K562 (cell line): ENCODE measurements at regions not wholly inside any gene's neighbourhood (a gene's known extent, or its start where the extent isn't known, plus 50 kb on each side); places are given as distances from the start of the nearest gene placed in this dataset.

Experiments
- ATAC-seq: fragments of 200-7000 bp; cut with Tn5 transposase; 3 replicates; pipeline ENCODE4 v1.9.1; 2020; ENCODE audit warnings: moderate library complexity
- BruUV-seq: library from RNA; stranded (reverse); fragments of 400-500 nt; replicated peaks from 2 replicates; lab custom pipeline; 2021; lab: Mats Ljungman, UMichigan
- CTCF ChIA-PET: fragments of 300-600 bp; formaldehyde crosslinking; extraction: SDS; loops from one replicate; lab custom pipeline; 2021; ENCODE audit warnings: low intra/inter-chr PET ratio; lab: Yijun Ruan, JAX
- POLR2A ChIA-PET: fragments of 300-600, 350-650 bp; sonication (Branson Sonifier 250); formaldehyde crosslinking; extraction: SDS; loops from one replicate; lab custom pipeline; 2021; ENCODE audit warnings: antibody characterized with exemption, inconsistent platforms; lab: Yijun Ruan, JAX
- DNase-seq, 4 experiments: peaks; one replicate each; pipeline versions ENCODE4 v3.0.0 to v3.0.0-alpha.2; 2011 to 2018; ENCODE audit warnings: low spot score in 3 of 4, mixed read lengths in 3 of 4; ENCODE audit errors: extremely low read depth in 1 of 4
- FAIRE-seq: peaks from 2 replicates; lab custom pipeline; 2011; peaks lifted over from hg19 to GRCh38; lab: Jason Lieb, UNC
- H2AFZ ChIP-seq: 2 replicates; pipeline ENCODE4 v1.6.0; 2011; ENCODE audit warnings: low read depth, low read length, control low read depth, inconsistent platforms
- H3K27ac ChIP-seq: fragments of 200-600 bp; 3 replicates; pipeline ENCODE4 v1.8.0; 2011; ENCODE audit warnings: low read depth, mild to moderate bottlenecking, control low read depth, inconsistent platforms, low read length, moderate library complexity, mixed read lengths; ENCODE audit errors: extremely low read depth
- H3K27me3 ChIP-seq, 2 experiments: fragments of 300-600 bp in 1 of 2; 2 replicates in 1 of 2; 3 replicates in 1 of 2; pipeline versions ENCODE4 v1.6.0 to v1.8.0; 2011; ENCODE audit warnings: inconsistent platforms in 2 of 2, low read length in 2 of 2, mild to moderate bottlenecking in 1 of 2, mixed read lengths in 1 of 2, moderate library complexity in 1 of 2; ENCODE audit not compliant: control insufficient read depth in 2 of 2, insufficient read depth in 2 of 2
- H3K36me3 ChIP-seq: fragments of 300-600 bp; 3 replicates; pipeline ENCODE4 v1.8.0; 2011; ENCODE audit warnings: mild to moderate bottlenecking, low read length, inconsistent platforms; ENCODE audit not compliant: control insufficient read depth, insufficient read depth
- H3K4me1 ChIP-seq, 2 experiments: fragments of 200-600 bp in 1 of 2; replicated peaks in 1 of 2; 2 replicates in 1 of 2; 3 replicates in 1 of 2; pipeline versions ENCODE4 v1.5.1 to v1.8.0; 2011; ENCODE audit warnings: inconsistent platforms in 2 of 2, low read length in 2 of 2, mild to moderate bottlenecking in 1 of 2, mixed read lengths in 1 of 2, moderate library complexity in 1 of 2; ENCODE audit not compliant: control insufficient read depth in 2 of 2, insufficient read depth in 2 of 2
- H3K4me2 ChIP-seq: 2 replicates; pipeline ENCODE4 v1.6.1; 2011; ENCODE audit warnings: low read length, control low read depth, inconsistent platforms, mixed read lengths; ENCODE audit not compliant: insufficient read depth
- H3K4me3 ChIP-seq: fragments of 200-600 bp; sonication (generic), shearing (Covaris generic); 2 replicates; pipeline ENCODE4 v1.5.1; 2016; ENCODE audit warnings: control low read depth, inconsistent platforms
- H3K79me2 ChIP-seq: fragments of 200-600 bp; 3 replicates; pipeline ENCODE4 v1.8.0; 2011; ENCODE audit warnings: low read length, inconsistent platforms; ENCODE audit not compliant: control insufficient read depth, insufficient read depth
- H3K9ac ChIP-seq, 2 experiments: 2 replicates each; pipeline versions ENCODE4 v1.6.0 to v1.6.1; 2011; ENCODE audit warnings: low read depth in 2 of 2, low read length in 2 of 2, control low read depth in 1 of 2, inconsistent platforms in 1 of 2, mild to moderate bottlenecking in 1 of 2, mixed read lengths in 1 of 2; ENCODE audit not compliant: insufficient read depth in 1 of 2
- H3K9me1 ChIP-seq: one replicate; pipeline ENCODE4 v1.6.0; 2011; ENCODE audit warnings: inconsistent platforms, mild to moderate bottlenecking, low read length, moderate library complexity; ENCODE audit not compliant: control insufficient read depth, insufficient read depth
- H3K9me3 ChIP-seq: replicated peaks from 2 replicates; pipeline ENCODE4 v1.5.1; 2011; ENCODE audit warnings: low read depth, low read length, inconsistent platforms; ENCODE audit not compliant: control insufficient read depth, insufficient read depth
- H4K20me1 ChIP-seq: replicated peaks from 2 replicates; pipeline ENCODE4 v1.6.1; 2011; ENCODE audit warnings: low read length, inconsistent platforms, mixed read lengths; ENCODE audit not compliant: control insufficient read depth, insufficient read depth
- BRD9 ChIP-seq: fragments of 450-650 bp; IDR thresholded peaks from 2 replicates; pipeline ENCODE4 v1.6.1; 2018; ENCODE audit warnings: low read depth; ENCODE audit not compliant: partially characterized antibody
- DIDO1 ChIP-seq: fragments of 450-650 bp; IDR thresholded peaks from 2 replicates; pipeline ENCODE4 v1.6.1; 2016; ENCODE audit warnings: low read depth, missing biosample characterization, missing genetic modification characterization
- ERF ChIP-seq: fragments of 450-650 bp; formaldehyde crosslinking; IDR thresholded peaks from 2 replicates; pipeline ENCODE4 v1.4.0; 2020; ENCODE audit warnings: mild to moderate bottlenecking, mixed read lengths
- HSF4 ChIP-seq: fragments of 250-450 bp; sonication (Bioruptor Pico); IDR thresholded peaks from 2 replicates; pipeline ENCODE4 v2.1.2; 2022; ENCODE audit warnings: mild to moderate bottlenecking, moderate library complexity, borderline replicate concordance
- MLLT1 ChIP-seq, 2 experiments: fragments of 450-650 bp; IDR thresholded peaks; 2 replicates each; pipeline ENCODE4 v1.6.1; 2016
- TARDBP ChIP-seq: fragments of 450-650 bp; IDR thresholded peaks from 2 replicates; pipeline ENCODE4 v1.6.1; 2016
- ZNF274 ChIP-seq: IDR thresholded peaks from 2 replicates; pipeline ENCODE4 v1.6.1; 2011; ENCODE audit warnings: low read depth, mild to moderate bottlenecking, low read length, moderate library complexity, borderline replicate concordance
- ZNF717 ChIP-seq: fragments of 250-450 bp; sonication (Bioruptor Pico); IDR thresholded peaks from 2 replicates; pipeline ENCODE4 v1.5.0; 2021
- WGBS: fragments of 100-300 bp; shearing (Covaris generic); methylation state at CpG from one replicate; pipeline ENCODE4 v1.1.6; 2016; ENCODE audit warnings: low coverage, mixed read lengths; ENCODE audit not compliant: insufficient coverage; ENCODE audit errors: missing lambda C conversion rate; 5-methylcytosine and 5-hydroxymethylcytosine counted together
- in situ Hi-C: fragments of 300-500 bp; cut with MboI; formaldehyde crosslinking; loops from 4 replicates; pipeline ENCODE4 v1.15.0; 2018; ENCODE audit warnings: inconsistent platforms, mixed read lengths
- intact Hi-C: fragments of 100-400 bp; cut with micrococcal nuclease; formaldehyde crosslinking; loops from 2 replicates; pipeline ENCODE4 v1.14.2; 2022

GRCh38 chr1:56215086-56215485, 364.3 kb downstream of the PLPP3 start:
- Histone ChIP-seq H3K9me3 (no peaks in the 10 kb centered on the region), H3K27me3 (no peaks in the 10 kb centered on the region), H3K27ac (no peak overlapping the region), H3K9ac (no peak overlapping the region), H3K79me2 (no peaks in the 10 kb centered on the region), H3K4me1 (no peaks in the 10 kb centered on the region), H3K4me3 (no peak overlapping the region), H3K36me3 (no peaks in the 10 kb centered on the region), H4K20me1 (no peaks in the 10 kb centered on the region), H3K9me1 (no peaks in the 10 kb centered on the region), H3K4me2 (no peak overlapping the region), H2AFZ (no peak overlapping the region)
- DNase-seq, result no peak
- BruUV-seq, result no TSS peak
- ChIA-PET POLR2A (no interaction called here), CTCF (no interaction called here)
- TF ChIP-seq TARDBP (no peak), ZNF717 (no peak), BRD9 (no peak), HSF4 (CRISPR knock-in tag) (no peak), ZNF274 (no peak), DIDO1 (tag) (no peak), MLLT1 (IDR thresholded peaks at IDR 0.05) (no peak), ERF (no peak)
- in situ Hi-C loops, result no loop called here
- intact Hi-C loops, result no loop called here
- WGBS, result 0% methylated on average over 3 of the region's 3 CpGs
- ATAC-seq, result no peak
- no peak for FAIRE-seq
